CD1c-positive myeloid dendritic cell (primary cell): ENCODE measurements at regions not wholly inside any gene's neighbourhood (a gene's known extent, or its start where the extent isn't known, plus 50 kb on each side); places are given as distances from the start of the nearest gene placed in this dataset.
"Not testable (repeated sequence)": the region's sequence is repeated elsewhere in the genome, so short reads cannot be mapped to it uniquely, and the experiment has no call there.

Experiments used
- DNase-seq: peaks from one replicate; pipeline ENCODE4 v3.0.0-alpha.2; 2016; ENCODE audit errors: extremely low spot score

DNA sequence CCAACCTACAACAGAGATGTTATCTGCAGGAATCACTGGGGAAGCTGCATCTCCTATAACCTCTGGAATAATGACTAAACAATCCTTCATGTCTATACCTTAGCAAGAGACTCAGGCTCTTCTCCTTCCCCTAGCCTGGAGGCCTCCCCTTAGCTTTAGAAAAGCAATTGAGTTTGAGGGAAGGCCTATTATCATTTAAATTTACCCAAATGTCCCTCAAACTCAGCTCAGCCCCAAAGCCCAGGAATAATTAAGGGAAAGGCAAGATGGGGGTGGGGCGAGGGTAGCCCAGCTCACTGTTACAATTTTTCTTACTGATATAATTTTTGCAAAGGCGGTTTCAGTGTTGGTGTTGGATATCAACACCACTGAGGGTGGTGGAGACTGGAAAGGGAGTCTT is 151.4 kb upstream of the EEA1 start:
- DNase-seq = no peak

DNA sequence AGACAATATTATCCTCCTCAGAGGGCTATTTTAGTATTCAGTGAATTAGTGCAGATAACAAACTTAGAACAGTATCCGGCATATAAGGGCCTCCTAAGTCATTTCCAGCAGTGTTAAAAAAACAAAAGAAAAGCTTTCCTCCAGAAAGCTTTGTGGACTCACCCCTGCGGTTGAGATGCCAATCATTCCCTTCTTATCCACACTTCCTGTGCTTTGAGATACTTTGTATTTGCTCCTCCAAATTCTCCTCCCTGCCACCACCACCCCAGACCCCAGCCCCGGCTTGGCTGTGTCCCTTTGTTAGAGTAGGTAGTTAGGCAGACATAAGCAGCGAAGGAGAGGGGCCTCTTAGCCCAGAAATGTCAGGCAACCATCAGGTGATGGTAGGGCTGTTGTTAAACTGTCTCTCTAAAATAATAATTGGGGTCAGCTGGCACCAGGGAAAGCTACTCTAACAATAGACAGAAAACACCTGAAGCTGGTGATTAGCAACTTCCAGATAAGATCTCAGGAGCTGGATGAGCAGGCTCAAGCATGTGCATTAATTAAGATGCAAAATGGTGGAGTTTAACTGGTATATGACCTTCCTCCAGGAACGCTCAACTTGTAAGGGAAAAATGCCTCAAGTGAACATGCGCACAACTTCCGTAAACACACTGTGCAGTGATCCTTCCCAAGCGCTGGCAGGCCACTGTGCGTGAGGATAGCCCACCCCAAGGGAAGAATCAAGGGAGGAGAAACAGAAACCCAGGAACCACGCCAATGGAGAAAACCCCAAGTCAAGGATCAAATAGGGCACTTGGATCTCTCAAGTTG is 152.1 kb upstream of the EEA1 start:
- DNase-seq = no peak

DNA sequence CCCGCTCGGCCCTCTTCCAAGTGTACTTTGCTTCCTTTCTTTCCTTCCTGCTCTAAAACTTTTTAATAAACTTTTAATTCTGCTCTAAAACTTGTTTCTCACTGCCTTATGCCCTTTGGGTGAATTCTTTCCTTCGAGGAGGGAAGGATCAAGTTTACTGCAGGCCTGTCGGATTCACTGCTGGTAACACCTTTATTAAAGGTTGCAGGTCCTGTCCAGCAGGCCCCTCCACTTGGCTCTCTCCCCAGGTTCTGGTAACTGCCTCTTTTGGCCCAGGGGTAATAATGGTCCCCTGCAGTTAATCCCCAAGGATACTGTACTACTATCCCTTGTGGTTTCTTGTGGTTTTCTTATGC is 152.7 kb upstream of the EEA1 start:
- DNase-seq = no peak

DNA sequence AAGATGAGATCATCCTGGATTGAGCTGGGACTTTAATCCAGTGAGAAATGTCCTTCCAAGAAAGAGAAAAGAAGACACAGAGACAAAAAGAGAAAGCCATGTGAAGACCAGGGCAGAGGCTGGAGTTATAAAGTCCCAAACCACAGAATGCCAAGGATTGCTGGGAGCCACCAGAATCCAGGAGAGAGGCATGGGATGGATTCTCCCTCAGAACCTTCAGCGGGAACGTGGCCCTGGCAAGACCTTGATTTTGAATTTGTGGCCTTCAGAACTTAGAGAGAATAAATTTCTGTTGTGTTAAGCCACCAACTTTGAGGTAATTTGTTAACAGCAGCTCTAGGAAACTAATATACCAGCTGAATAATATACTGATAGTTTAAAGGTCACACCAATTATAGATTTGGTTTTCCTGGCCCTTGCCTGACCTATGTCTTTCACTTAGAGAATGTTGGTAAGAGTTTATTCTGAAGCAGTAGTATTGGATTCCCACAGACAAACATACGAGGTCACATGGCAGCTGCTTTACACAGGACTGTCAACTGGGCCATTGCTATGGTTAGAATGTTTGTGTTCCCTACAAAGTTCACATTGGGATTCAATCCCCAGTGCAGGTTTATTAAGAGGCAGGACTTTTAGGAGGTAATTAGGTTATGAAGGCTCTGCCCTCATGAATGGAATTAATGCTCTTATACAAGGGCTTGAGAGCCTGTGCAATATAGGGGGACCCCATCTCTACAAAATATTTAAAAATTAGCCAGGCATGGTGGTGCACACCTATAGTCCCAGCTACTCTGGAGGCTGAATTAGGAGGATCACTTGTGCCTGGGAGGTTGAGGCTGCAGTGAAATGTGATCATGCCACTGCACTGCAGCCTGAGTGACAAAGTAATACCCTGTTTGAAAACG is 156.5 kb upstream of the EEA1 start:
- no peak for DNase-seq

DNA sequence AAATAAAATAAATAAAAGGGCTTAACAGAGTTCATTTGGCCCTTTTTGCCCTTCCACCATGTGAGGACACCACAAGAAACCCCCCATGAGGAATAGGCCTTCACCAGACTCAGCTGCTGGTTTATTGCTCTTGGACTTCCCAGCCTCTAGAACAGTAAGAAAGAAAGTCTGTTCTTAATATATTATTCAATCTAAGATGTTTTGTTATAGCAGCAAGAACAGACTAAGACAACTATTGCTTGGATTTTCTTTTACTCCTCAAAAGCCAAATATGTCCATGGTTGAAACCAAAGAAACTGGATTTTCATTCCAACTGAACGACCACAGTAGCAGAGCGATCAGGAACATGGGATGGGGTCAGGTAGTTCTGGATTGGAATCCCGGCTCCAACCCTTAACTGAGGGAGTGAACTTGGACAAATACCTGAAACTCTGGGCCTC is 157.2 kb upstream of the EEA1 start:
- DNase-seq = no peak

DNA sequence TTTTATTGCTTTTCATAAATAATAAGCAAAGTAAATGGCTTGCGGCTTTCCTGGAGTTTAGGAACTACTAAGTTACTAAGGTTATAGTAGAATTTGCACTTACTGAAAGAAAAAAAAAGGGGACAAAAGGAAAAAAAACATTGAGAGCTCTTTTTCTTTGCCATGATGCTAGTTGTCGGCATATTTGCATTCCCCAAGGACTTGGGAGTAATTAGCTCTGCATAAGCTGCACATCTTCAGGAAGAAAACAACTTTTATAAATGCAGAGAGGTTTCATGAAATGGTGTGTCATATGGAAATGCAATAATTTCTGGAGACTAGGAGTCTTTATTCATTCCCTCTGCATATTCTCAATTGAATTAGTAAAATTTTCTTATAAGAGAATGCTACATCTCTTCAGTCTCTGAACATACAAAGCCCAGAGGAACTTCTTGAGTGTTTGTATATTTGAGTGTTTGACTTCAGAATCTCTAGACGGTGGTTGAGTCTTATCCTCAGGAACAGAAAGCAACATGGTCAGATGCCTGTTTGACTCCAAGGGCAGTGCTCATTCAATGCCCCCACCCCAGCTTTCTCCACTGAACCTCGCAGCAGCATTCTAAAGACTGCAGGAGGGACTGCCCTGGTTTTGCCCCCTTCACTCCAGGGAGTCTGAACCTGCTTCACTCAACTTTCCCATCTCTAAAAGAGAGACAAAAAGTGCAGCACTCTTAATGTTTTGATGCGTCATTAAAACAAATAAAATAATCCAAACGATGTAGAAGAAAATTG is 158.9 kb upstream of the EEA1 start:
- no peak for DNase-seq

DNA sequence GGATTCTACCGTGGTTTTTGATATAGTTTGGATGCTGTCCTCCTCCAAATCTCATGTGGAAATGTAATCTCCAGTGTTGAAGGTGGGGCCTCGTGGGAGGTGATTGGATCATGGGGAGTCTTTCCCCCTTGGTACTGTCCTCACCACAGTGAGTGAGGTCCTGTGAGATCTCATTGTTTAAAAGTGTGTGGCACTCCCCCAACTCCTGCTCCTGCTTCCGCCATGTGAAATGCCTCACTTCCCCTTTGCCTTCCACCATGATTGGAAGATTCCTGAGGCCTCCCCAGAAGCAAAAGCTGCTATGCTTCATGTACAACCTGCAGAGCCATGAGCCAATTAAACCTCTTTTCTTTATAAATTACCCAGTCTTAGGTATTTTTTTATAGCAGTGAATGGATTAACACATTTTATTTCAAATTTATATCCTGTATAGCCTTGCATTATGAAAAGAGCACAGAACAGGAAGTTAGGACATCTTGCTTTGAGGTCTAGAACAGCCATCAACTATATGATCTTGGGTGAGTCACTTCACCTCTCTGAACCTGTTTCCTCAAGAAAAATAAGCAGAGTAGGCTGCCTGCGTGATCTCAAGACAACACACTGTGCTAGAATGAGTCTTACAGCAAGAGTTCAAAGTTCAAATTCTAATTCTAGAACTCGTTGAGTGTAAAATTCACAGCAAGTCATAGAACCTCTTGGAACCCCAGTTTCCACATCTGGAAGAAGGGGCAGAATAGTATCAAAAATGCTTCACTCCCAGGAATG is 160.9 kb upstream of the EEA1 start:
- DNase-seq = peak; percentile 23

DNA sequence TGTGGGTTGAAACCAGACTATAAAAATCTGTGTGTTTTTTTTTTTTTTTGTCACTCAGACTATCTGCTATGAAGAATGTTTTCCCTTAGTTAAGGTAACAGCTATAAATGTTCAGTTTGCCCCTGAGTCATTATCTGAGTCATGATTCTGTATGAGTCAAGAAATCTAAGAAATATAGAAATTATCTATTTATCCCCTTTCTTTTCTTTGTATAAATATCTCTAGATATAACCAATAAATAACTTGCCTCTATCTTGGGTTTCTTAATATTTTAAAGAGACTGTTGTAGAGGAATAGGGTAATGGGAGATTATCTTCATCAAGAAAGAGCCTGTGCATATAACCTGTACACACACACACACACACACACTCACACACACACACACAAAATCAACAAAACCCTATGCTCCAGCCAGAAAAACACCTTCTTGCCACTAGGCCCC is 161.7 kb upstream of the EEA1 start:
- DNase-seq = no peak

DNA sequence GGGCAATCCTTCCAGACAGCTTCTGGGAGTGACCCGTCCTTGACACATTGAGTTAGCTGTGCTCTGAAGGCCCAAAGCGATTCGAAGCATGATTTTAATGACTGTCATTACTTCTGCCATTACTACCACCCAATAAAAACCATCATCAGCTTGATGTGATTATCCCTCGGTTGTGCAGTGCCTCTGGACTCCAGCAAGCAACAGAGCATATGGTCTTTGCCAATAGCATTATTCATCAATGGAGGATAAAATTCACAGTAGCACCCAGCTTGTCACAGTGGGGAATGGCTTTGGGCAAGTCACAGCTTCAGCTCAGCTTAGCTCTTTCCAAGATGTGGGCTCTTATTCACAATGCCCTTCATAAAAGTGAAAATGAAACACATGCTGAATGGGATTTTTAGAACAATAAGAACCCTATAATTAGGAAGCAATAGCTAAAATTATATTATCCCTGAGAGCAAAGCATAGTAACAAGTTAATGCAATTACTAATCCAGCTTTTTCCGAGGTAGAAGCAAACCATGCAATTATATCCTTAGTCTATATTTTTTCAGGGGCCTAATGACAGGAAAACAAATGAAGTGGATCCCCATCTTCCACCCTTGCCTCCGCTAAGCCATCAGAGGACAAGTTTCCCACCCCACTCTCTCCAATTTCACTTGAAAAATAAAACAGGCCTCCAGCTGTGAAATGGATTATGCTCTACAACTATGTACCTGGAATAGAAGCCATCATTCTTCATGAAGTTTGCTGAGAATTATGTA is 163.0 kb upstream of the EEA1 start:
- DNase-seq = no peak

DNA sequence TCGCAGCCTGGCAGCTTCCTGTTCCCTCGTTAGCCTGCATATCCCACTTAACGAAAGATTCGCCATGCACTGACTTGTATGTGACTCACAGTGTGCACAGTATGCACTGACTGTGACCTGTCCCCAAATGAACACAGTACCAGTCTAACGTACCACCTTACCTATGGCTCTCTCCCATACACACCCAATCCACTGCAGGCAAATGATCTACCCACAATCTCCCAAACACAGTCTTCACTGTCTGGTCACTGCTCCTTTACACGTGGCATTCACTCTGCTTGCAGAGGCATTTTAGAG is 163.5 kb upstream of the EEA1 start:
- DNase-seq = no peak

DNA sequence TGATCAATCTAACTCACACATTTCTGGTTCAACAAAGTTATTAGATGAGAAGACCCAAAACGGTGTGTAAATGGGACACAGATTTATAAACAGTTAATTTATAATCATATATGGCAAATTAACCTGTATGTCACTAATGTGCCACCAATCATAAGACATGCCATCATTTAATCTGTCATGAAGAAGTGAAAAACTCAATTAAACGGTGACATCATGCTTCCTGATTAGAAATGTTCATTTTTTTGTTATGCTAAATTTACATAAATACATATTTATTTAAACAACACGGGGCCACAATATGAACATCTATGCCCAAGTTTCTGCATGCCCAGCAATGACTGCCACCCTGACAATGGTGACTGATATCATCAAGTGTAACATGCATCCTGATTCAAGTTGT is 164.1 kb upstream of the EEA1 start:
- DNase-seq = no peak

DNA sequence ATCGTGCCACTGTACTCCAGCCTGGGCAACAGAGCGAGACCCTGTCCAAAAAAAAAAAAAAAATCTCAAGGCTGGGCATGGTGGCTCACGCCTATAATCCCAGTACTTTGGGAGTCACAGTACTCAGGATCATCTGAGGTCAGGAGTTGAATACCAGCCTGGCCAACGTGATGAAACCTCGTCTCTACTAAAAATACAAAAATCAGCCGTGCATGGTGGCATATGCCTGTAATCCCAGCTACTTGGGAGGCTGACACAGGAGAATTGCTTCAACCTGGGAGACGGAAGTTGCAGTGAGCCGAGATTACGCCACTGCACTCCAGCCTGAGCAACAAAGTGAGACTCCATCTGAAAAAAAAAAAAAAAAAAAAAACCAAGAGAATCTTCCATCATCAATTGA is 165.1 kb upstream of the EEA1 start:
- DNase-seq = not testable (repeated sequence)

DNA sequence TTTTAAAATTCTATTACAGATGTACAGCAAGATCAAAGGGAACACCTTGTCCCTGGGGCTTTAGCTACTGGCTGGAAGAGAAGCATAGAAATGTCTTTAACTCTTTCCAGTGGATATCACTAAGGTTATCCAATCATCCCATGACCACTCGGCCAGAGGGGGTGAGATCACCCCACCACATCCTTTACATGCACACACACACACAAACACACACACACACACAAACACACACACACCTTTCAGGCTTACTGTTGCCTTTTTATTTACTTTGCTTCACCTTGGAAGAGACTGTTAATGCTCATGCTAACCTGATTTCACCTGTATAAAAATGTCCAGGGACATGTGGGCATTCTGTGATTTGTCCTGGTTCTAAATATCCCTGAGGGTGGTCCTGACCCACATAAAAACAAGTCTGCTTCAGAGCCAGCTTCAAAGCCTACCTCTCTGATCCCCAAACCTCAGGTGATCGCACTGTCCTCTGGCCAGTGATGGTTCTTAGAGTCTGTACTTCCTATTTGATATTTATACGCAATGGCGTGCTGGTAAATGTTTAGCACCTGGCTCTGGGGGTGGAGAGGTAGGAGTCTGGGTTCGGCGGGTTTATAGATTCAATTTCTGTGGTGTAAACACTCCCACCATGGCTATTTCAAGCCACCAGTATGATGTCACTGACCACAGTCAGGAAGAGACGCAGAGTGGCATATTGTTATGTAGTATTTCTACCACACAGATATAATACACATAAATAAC is 166.1 kb upstream of the EEA1 start:
- no peak for DNase-seq

DNA sequence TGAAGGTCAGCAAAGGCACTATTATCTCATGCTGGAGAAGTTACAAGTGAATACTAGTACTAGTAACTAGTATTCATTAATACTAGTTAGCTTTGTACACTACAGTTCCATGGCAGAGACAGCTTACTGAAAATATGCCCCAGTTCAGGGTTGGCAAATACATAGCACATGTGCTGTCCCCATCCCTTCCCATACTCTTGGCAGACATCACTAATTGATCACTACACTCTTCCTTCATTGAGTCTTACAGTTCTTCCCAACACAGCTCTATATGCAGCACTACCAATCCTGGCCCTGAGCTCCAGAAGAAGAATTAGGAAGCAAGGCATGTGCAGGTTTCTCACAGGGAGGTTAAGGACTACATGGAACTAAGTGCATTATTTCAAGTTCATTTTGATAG is 168.3 kb upstream of the EEA1 start:
- DNase-seq = no peak

DNA sequence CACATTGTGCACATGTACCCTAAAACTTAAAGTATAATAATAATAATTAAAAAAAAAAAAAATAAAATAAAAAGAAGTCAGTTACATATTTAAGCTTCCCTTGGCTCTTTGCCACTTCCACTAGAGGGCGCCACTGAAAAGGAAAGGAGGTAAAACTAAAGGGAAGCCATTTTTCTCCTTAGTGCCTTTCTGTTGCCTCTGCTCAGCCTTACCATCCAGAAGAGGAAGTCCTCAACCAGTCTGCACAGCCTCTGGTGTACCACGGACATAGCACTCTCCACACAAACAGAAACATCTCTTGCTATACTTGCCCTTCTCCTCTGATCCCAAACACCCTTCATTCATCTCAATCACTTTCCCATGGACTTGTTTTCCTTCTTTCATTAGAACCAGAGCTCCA is 169.0 kb upstream of the EEA1 start:
- peak; percentile 94 for DNase-seq

DNA sequence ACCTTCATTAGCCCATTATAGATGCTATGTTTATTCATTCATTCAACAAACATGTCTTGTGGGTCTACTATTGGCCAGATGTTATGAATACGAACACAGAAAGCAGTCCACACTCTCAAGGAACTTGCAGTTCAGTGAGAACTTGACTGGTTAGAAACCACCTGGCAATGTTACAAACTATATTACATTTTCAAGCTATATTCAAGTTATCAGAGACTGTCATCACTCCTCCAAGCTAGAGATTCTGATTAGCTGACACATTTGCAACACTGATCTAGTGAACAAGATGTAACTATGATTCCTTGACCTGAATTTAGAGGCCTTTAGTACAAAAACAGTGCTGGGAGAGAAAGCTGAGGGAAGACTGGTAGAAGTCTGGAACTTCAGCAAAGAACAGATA is 170.7 kb upstream of the EEA1 start:
- DNase-seq = no peak

DNA sequence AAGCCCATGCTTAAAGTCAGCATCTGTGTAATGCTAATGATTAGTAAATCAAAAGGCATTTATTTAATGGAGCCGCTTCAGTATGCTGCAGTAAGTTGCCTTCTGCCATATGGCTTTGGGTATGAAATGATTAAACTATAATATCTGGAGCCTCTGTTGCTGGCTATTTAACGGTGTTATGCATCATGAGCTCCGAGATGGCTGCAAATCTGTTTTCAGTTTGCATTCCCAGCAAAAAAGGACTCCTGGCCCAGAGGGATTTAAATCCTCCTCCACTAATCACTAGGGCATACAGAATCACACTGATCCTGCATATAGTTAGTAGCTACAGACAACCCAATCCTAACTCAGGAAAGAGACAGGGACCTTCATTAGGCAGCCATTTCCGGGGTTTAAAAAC is 171.5 kb upstream of the EEA1 start:
- no peak for DNase-seq

DNA sequence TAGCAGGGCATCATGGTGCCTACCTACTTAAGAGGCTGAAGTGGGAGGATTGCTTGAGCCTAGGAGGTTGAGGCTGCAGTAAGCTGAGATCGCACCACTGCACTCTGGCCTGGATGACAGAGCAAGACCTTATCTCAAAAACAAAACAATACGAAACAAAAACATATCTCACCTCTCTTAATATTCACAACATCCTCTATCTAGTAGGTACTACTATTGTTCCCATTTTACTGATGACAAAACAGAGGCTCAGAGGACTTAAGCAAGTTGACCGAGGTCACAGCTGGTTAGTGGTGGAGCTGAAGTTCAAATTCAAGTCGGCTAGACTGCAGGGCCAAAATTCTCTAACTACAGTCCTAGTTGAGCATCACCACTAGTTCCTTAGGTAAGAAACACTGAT is 172.3 kb upstream of the EEA1 start:
- no peak for DNase-seq

DNA sequence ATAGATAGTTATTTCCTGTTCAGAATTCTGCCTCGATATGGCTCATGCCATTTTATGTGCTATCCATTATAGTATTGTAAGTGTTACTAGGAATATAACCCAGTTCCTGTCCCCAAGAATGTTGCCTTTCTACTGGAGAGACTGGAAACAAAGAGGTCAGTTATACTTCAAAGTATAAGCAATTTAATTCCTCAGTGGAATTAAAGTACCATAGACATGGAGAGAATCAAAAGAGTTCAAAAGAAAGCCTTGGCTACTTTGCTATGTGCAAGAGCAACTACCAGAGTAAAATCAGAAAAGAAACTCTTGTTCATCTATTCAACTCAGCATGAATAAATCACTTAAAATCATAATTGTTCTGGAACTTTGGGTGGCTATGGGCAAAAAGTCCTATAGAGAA is 173.2 kb upstream of the EEA1 start:
- DNase-seq = no peak

DNA sequence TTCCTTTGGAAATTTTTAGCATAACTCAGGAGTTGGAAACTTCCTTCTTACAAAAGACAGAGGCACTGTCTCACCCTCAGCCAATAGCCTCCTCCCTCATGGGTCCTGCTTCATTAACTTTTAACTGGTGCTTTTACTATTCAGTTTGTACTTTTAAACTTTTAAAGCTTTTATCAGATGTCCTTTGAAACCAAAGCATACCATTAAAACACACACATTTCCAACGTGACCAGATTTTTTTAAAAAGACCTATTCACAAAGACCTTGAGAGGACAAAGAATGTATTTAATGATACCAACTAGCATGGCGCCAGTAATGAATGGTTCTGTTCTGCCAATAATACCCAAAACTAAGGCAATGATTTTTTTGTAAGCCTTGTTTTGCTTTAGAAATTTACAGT is 173.6 kb upstream of the EEA1 start:
- no peak for DNase-seq
